ENCODE measurements at regions not wholly inside any gene's neighbourhood (a gene's known extent, or its start where the extent isn't known, plus 50 kb on each side); places are given as distances from the start of the nearest gene placed in this dataset.

GRCh38 chr21:23445307-23445706 is 2162.0 kb downstream of the MRPL39 start:
- DNase-seq (ENCODE audit: low spot score), result no peak

DNA sequence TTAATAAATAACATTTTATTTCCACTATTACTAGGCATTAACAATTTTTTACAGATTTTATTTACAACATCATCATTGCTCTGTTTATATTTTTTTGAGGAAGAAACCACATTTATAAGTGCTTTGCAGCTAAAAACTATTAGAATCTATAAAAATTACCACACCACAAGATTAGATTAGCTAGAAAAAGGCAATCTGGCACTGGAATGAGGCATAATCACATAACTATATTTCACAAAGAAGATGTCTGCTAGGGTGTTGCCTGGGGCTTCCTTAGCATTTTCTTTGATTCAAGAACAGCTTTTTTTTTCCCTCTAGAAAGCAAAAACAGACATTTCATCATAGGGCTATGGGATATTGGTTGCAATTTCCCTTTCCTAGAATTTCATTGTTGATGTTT is 2169.2 kb downstream of the MRPL39 start:
- no peak for DNase-seq (ENCODE audit: low spot score)

- no peak for DNase-seq (ENCODE audit: low spot score)
Observed at GRCh38 chr21:23402929-23403520, 2204.3 kb downstream of the MRPL39 start.

DNA sequence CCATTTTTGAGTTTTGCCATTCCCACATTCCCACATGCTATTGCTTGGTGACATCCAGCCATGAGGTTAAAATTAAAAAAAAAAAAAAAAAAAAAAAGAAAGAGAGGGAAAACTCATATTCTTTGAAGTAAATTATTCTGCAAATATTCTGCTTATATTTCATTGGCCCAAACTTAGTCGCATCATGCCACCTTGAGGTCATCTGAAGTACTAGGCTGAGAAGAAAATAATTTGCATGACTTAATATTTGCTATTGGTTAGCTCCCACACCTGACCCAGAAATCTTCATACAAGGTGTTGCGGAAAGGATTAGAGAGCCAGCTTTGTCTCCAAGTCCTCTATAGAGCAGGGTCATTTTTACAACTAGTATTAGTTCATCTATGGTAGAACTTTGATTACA is 2206.0 kb downstream of the MRPL39 start:
- DNase-seq (ENCODE audit: low spot score), result no peak

DNA sequence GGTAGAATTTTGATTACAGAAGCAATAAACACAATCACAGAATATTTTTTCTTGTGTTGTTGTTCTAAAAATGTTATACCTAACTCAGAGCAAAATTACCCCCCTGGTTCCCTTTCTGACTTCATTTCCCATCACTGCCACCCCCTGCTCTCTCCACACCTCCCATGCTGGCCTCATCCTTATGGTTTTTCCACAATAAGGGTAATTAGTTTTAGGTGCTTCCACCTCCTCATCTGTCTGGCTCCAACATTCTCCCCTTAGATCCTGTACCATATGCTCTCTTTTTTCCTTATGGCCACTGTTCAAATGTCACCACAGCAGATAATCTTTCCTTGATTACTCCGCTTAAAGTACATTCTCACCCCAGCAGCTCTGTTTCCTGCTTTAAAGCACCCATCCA is 2208.6 kb downstream of the MRPL39 start:
- no peak for DNase-seq (ENCODE audit: low spot score)

GRCh38 chr21:23394458-23394857 is 2212.8 kb downstream of the MRPL39 start:
- DNase-seq (ENCODE audit: low spot score), result no peak

- DNase-seq (ENCODE audit: low spot score), result no peak
Observed at GRCh38 chr21:23384679-23385078, 2222.6 kb downstream of the MRPL39 start.

- no peak for DNase-seq (ENCODE audit: low spot score)
Observed at GRCh38 chr21:23374155-23374554, 2233.1 kb downstream of the MRPL39 start.

DNA sequence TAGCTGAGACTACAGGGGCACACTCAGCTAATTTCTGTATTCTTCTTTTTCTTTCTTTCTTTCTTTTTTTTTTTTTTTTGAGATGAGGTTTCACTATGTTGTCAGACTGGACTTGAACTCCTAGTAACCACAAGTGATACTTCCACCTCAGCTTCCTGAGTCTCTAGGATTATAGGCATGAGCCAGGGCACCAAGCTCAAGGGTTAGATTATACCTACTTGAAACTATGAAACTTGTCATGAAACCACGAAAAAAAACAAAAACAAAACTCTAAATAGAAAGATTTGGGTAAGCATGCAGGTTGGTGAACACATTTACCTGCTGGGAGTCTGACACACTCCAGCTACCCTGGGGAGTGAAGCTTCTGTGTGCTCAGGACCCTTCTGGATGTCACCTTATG is 2250.4 kb downstream of the MRPL39 start:
- no peak for DNase-seq (ENCODE audit: low spot score)

DNA sequence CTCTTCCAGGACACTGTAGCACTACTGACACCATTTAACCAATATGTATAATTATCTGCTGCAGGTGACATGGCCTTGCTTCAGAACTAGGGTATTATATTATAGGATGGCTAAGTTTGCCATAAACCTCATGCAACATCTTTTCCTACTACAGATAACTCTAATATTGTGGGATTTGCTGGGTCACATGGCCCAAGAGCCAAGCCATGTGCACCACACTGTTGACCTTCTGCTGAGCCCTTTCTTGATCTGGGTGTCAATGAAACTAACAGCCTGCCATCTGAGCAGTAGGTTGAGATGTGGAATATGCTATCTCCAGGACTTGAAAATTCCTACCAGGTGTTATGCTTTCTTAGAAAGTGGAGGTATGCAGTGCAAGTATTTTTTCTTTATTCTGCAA is 2291.1 kb downstream of the MRPL39 start:
- no peak for DNase-seq (ENCODE audit: low spot score)

GRCh38 chr21:23308741-23309140 is 2298.5 kb downstream of the MRPL39 start:
- DNase-seq (ENCODE audit: low spot score), result no peak

DNA sequence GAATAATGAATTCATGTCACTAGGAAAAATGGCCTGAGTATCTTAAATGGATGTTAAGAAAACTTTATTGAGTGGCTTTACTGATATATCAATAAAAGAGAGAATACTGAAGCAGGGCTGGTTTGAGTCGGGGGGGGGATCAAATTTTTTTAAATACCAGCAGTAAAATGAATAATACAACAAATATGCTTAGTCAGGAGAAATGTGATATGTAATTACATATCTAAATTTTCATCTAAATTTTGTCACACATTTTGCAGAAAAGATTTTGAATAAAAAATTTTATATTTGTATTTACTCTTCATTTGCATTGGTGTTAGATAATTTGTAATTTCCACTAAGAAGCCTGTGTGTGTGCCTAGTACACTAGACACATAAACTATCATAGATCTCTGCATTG is 2300.2 kb downstream of the MRPL39 start:
- no peak for DNase-seq (ENCODE audit: low spot score)

DNA sequence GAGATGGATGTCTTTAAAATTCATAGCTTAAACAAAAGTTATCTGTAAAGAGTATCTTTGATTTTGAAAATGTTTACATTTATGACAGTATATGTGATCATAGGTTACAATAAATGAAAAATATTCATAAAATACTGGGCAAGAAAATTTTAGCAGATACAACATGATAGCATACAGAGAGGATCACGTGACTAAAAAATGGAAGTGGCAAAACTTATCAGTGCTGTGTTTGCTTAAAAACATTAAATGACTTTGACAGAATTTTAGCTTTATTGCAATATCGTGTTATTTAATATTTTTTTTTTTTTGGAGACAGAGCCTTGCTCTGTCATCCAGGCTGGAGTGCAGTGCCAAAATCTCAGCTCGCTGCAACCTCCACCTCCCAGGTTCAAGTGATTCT is 2294.1 kb downstream of the NCAM2 start:
- DNase-seq (ENCODE audit: low spot score), result no peak

GRCh38 chr21:23281917-23282316 is 2283.7 kb downstream of the NCAM2 start:
- DNase-seq (ENCODE audit: low spot score), result no peak

DNA sequence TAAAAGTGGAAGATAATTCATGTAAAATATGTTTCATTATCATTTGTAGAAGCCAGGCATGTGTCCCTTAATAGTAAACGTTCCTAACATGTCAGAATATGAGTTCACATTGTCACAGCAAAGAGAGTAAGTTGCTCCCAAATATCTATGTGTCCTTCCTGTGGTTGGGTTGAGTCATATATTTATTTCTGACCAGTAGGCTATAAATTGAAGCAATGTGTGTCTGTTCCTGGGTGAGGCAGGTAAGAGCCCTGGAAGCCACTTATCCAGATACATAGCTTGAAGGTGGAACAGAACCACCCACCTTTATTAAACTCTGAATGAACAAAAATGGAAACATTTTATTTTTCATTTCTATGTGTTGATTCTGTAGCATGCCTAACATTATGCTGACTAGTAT is 2251.6 kb downstream of the NCAM2 start:
- DNase-seq (ENCODE audit: low spot score), result no peak

GRCh38 chr21:23247334-23247733 is 2249.1 kb downstream of the NCAM2 start:
- no peak for DNase-seq (ENCODE audit: low spot score)

DNA sequence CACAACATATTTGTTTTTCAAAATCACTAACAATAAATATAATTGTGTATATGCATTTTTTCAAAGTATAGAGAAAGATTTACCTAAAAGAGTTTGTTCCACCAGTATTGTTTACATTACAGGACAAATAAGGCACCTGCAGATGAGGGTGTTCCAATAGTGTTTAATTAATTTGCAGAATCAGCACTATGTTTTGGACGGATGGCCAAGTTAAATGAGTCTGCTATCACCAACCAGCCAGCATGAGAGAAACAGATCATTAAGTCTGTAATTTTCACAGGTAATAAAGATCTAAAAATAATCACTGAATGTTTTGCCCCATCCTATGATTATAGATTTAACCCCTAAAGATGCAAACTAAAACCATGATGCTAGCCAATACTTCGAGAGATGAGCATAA is 2247.0 kb downstream of the NCAM2 start:
- no peak for DNase-seq (ENCODE audit: low spot score)

DNA sequence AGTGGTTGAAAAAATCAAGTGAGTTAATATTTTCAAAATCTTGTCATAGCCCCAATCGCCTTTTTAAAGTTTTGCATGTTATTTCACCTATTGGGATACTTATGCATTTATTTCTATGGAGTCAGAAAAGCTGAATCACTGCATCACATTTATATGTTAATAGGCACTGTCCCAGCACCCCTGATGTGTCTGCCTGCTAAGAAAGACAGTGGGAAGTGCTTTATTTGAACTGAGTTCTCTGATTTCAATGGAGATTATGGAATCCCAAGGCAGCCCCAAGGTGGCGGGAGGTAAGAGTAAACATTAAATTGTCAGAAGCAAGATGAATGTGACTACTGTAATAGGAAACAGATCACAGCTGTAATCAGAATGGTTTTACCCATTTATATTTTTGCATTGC is 2225.7 kb downstream of the NCAM2 start:
- no peak for DNase-seq (ENCODE audit: low spot score)

DNA sequence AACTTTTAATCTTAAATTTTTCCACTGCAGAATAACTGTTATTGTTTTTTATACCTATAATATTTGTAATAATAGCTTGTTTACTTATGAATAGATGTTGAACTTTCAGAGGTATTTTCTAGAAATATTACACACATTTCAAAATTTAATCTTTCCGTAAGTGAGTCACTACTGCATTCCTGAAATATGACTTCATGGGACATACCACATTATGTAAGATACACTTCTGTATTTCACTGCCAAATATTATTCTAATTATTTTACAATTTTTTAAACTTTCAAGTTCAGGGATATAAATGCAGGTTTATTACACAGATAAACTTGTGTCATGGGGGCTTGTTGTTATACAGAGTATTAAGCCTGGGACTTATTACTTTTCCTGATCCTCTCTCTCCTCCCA is 2220.5 kb downstream of the NCAM2 start:
- DNase-seq (ENCODE audit: low spot score), result no peak

- no peak for DNase-seq (ENCODE audit: low spot score)
Observed at GRCh38 chr21:23217597-23217996, 2219.4 kb downstream of the NCAM2 start.

DNA sequence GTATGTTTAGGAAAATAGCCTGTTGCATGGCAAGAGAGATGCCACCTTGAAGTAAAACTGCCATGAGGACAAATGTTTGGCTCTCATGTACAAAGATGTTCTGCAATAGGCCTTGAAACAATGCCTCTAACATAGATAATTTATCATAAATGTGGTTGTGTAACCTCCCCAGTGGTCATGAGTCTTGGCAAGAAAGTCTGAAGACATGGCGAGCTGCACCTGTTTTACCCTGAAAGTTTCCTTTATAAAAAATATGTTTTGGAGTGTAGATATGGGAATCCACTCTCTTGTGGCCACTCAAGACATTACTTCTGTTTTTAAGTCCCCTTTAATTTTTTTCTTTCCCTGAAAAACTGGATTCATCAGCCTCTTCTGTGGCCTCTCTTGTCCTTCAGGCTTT is 2217.1 kb downstream of the NCAM2 start:
- DNase-seq (ENCODE audit: low spot score), result no peak
